Fibroblast of skin of right quadriceps (primary cell): ENCODE measurements at regions not wholly inside any gene's neighbourhood (a gene's known extent, or its start where the extent isn't known, plus 50 kb on each side); places are given as distances from the start of the nearest gene placed in this dataset.
A peak's percentile ranks its signal among the peaks of the same experiment; 100 is the strongest.

Source experiments
- DNase-seq: peaks from one replicate; pipeline ENCODE4 v3.0.0-alpha.2; 2013

- DNase-seq: peak; percentile 28
Observed at GRCh38 chr12:16669756-16670155, 63.8 kb upstream of the LMO3 start.

- no peak for DNase-seq
Observed at GRCh38 chr12:16668198-16668597, 62.2 kb upstream of the LMO3 start.

- DNase-seq: no peak
Observed at GRCh38 chr12:16658699-16659098, 52.7 kb upstream of the LMO3 start.
